Epithelial cell of proximal tubule (primary cell): ENCODE measurements at regions not wholly inside any gene's neighbourhood (a gene's known extent, or its start where the extent isn't known, plus 50 kb on each side); places are given as distances from the start of the nearest gene placed in this dataset.
"Not testable (repeated sequence)": the region's sequence is repeated elsewhere in the genome, so short reads cannot be mapped to it uniquely, and the experiment has no call there.

ENCODE experiments used
- DNase-seq: peaks from one replicate; pipeline ENCODE4 v3.0.0-alpha.2; 2011; ENCODE audit warnings: low read depth
- H3K4me3 ChIP-seq: 2 replicates; pipeline ENCODE4 v1.5.1; 2011; ENCODE audit warnings: low read depth, mild to moderate bottlenecking, low read length
- CTCF ChIP-seq: conservative IDR thresholded peaks from 2 replicates; pipeline ENCODE4 v1.5.1; 2012; ENCODE audit warnings: low read depth, mild to moderate bottlenecking, low read length

- DNase-seq, result no peak
- TF ChIP-seq CTCF, result no peak
- H3K4me3 ChIP-seq, result no peak overlapping the region
Measured at GRCh38 chr18:43825768-43826167, 548.5 kb upstream of the SYT4 start.

GRCh38 chr18:43826215-43826614 is 548.9 kb upstream of the SYT4 start:
- H3K4me3 ChIP-seq, result no peak overlapping the region
- TF ChIP-seq CTCF, result no peak
- no peak for DNase-seq

DNA sequence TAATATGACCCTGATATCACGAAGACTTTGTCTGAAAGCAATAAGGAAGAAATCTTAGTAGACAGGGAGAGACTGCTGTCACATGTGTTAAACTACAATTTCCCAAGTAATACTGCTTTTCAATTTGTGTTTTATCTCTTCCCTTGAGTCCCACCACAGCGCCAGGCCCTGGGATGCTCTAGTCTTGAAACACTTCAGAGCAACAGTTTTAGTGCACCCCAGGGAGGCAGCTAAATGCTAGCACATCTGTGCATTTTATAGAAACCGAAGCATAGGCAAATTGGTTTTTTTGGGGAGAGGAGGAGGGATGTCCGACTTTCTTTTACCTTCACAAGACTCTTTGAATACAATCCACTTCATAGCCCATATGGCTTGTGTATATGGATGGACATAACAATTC is 550.0 kb upstream of the SYT4 start:
- no peak for DNase-seq
- no peak for TF ChIP-seq CTCF
- H3K4me3 ChIP-seq, result no peak overlapping the region

DNA sequence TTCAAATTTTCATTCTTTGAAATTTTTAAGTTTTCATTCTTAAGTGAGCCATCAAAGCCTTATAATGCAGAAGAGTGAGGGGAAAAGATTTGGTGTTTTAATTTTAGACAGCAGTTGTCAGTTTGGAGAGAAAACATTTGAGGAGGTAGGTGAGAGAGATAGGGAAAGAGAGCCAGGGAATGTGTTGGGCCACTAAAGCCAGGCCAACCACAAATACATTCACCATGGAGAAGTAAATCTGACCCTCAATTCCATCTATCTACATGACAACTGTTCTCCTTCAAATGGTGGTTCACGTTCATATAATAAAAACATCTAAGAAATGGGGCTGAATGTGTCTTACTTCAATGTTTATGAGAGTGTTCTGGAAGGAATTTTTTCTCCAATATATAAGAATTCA is 553.0 kb upstream of the SYT4 start:
- H3K4me3 ChIP-seq, result no peak overlapping the region
- TF ChIP-seq CTCF, result no peak
- DNase-seq, result no peak

DNA sequence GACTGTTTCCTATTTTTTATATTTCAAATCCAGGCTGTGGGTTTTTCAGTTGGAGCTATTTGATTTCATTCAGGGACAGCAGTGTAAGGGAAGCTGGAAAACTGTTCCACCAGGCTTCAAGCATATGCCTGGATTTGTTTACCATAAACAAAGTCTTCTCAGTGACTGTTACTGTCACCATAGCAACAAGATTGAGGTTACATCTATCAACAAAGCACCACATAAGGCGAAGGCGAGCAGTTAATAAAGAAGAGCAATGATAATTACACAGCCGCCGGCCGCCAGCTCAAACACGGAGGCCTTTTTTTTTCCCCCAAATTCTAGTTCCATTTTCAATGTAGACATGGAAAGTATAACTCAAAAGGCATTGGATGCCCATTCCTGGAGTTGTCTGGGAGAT is 553.7 kb upstream of the SYT4 start:
- no peak overlapping the region for H3K4me3 ChIP-seq
- DNase-seq, result no peak
- no peak for TF ChIP-seq CTCF

DNA sequence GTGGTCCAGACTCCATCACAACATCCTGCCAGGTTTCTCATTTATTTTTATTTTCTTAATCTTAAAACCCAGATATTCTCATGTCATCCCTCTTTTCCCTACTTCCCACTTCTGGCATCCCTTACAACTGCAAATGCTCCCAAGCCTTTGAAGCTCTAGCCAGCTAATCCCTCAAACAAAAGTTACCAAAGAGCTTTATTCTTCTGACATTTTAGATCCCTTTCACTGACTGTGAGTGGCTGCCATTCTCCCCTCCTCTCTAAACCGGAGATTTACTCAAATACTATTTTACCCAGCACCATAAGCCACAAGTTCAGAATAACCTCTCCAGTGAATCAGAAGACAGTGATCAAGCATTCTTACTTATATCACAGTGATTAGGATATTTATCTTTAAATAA is 569.0 kb upstream of the SYT4 start:
- no peak overlapping the region for H3K4me3 ChIP-seq
- no peak for TF ChIP-seq CTCF
- DNase-seq, result no peak

DNA sequence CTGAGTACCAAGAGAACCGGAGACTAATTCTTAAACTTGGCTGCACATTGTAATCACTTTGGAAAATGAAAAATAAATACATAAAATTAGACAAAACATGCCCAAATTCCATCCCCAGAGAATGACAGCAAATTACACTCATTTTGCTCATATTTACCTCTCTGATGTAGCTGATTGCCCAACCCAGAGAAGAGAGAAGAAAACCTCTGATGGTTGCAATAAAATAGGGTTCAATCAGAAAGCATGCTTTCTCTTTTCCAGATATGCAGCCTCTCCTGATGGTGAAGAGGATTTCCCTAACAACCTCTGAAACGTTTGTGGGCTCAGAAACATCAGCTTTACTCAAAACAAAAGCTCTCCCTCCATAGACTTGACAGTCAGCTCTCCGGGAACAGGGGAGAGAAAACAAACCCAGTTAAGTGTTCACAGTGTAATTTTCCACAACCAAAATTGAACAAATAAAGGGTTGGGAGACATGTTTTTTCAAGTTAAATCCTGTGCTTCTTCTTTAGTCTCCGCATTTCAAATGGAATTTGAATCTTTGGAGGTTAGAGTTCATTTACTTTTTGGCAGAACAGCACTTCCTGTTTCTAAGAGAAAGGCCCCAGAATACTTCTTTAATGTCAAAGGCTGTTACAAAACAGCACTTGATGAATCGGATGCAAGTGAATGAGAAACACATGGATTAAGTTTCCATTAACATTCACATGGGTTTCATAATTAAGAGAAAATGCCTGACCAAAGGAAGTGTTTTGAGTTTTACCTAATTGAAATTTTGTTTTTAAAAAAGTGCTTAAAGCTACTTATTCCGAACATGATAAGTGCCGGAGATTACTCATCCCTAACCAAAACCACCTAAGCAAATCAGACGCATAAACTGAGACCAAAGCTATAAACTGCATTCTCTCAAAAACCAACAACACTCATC is 570.1 kb upstream of the SYT4 start:
- DNase-seq, result peak; percentile 56
- H3K4me3 ChIP-seq, result no peak overlapping the region
- no peak for TF ChIP-seq CTCF

DNA sequence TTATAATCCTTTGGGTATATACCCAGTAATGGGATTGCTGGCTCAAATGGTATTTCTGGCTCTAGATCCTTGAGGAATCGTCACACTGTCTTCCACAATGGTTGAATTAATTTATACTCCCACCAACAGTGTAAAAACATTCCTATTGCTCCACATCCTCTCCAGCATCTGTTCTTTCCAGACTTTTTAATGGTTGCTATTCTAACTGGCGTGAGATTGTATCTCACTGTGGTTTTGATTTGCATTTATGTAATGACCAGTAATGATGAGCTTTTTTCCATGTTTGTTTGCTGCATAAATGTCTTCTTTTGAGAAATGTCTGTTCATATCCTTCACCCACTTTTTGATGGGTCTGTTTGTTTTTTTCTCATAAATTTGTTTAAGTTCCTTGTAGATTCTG is 572.5 kb upstream of the SYT4 start:
- not testable (repeated sequence) for DNase-seq, H3K4me3 ChIP-seq
